Right atrium auricular region (tissue), 2 donors: ENCODE measurements at regions not wholly inside any gene's neighbourhood (a gene's known extent, or its start where the extent isn't known, plus 50 kb on each side); places are given as distances from the start of the nearest gene placed in this dataset.
"Not testable (repeated sequence)": the region's sequence is repeated elsewhere in the genome, so short reads cannot be mapped to it uniquely, and the experiment has no call there.

Experiments used
- DNase-seq: peaks from one replicate; pipeline ENCODE4 v3.0.0-alpha.2; 2019; ENCODE audit warnings: low spot score
- H3K27ac ChIP-seq, 2 donors: fragments of 200-600 bp; sonication (generic); 1 replicate in 1 of 2; 2 replicates in 1 of 2; pipeline ENCODE4 v1.5.1; 2016 to 2019
- H3K27me3 ChIP-seq, 2 donors: fragments of 200-600 bp; sonication (generic); one replicate each; pipeline versions ENCODE4 v1.5.1 to v1.6.0; 2017 to 2019
- H3K36me3 ChIP-seq: fragments of 200-600 bp; sonication (generic); one replicate; pipeline ENCODE4 v1.5.1; 2016
- H3K4me1 ChIP-seq, 2 donors: fragments of 200-600 bp; sonication (generic); one replicate each; pipeline versions ENCODE4 v1.5.1 to v1.6.0; 2017 to 2019
- H3K4me3 ChIP-seq, 2 donors: fragments of 200-600 bp; sonication (generic); 1 replicate in 1 of 2; 2 replicates in 1 of 2; pipeline ENCODE4 v1.5.1; 2017 to 2019; ENCODE audit warnings: mild to moderate bottlenecking in 1 of 2, moderate library complexity in 1 of 2
- H3K9me3 ChIP-seq, 2 donors: fragments of 200-600 bp; sonication (generic); one replicate each; pipeline ENCODE4 v1.5.1; 2019
- TF ChIP-seq, protein P1 (sequence below), 2 donors: fragments of 200-600 bp; sonication (generic); IDR thresholded peaks; one replicate each; pipeline ENCODE4 v1.5.1; 2019; ENCODE audit warnings: antibody characterized with exemption in 2 of 2

DNA sequence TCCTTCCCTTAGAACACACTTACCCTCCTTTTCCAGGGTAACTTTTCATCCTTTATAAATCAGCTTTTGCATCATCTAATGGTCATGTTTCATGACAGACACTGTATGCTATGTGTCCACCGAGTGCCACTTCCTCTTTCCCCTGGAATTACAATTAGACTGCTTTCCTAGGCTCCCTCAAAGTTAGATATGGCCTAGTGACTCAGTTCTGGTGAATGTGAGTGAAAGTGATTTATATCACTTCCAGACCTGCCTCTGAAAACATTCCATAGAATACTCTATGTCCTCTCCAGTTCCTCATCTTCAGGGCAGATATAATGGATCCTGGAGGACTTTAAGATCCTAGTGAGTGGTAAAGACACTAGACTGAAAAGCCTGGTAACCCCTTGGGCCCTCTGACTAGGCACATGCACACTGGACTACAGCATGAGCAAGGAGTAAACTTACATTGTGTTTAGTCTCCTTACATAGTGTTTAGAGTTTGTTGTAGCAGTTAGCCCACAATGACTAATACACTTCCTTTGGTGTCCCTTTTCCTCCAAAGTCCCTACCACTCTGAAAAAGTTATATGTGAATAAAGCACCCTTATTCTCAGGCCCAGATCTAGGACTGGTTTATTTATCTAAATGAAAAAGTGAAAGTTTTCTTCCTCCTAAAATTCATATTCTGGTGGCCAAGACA lies 59.3 kb downstream of the GPR88 start:
- peak overlapping the region in 1 of 2 donors; percentile 66 for H3K27ac ChIP-seq
- no peaks in the 10 kb centered on the region for H3K36me3 ChIP-seq
- TF ChIP-seq, protein P1, sequence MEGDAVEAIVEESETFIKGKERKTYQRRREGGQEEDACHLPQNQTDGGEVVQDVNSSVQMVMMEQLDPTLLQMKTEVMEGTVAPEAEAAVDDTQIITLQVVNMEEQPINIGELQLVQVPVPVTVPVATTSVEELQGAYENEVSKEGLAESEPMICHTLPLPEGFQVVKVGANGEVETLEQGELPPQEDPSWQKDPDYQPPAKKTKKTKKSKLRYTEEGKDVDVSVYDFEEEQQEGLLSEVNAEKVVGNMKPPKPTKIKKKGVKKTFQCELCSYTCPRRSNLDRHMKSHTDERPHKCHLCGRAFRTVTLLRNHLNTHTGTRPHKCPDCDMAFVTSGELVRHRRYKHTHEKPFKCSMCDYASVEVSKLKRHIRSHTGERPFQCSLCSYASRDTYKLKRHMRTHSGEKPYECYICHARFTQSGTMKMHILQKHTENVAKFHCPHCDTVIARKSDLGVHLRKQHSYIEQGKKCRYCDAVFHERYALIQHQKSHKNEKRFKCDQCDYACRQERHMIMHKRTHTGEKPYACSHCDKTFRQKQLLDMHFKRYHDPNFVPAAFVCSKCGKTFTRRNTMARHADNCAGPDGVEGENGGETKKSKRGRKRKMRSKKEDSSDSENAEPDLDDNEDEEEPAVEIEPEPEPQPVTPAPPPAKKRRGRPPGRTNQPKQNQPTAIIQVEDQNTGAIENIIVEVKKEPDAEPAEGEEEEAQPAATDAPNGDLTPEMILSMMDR (IDR thresholded peaks at IDR 0.05): no peak
- no peaks in the 10 kb centered on the region for H3K9me3 ChIP-seq
- no peak for DNase-seq
- H3K27me3 ChIP-seq: no peaks in the 10 kb centered on the region
- H3K4me3 ChIP-seq: no peak overlapping the region
- no peaks in the 10 kb centered on the region for H3K4me1 ChIP-seq

DNA sequence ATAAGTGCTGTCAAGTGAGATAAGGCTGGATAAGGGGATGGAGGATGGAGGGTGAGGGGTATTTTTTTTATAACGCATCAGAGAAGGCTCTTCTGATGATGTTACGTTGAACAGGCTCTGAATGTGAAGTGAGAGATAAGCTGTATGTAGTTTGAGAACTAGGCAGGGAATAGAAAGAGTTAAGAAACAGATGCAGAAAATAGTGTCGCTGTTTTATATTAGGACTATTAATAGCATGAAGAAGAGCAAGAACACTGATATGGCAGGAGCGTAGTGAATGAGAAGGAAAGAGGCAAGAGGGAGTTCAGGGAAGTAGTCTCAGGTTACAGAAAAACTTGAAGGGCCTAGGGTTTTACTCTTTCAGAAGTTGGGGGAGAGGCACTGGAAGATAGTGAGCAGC lies 59.8 kb downstream of the GPR88 start:
- Histone ChIP-seq H3K4me1 (no peaks in the 10 kb centered on the region), H3K27ac (peak overlapping the region in 1 of 2 donors; percentile 66), H3K4me3 (no peak overlapping the region), H3K9me3 (no peaks in the 10 kb centered on the region), H3K36me3 (no peaks in the 10 kb centered on the region), H3K27me3 (no peaks in the 10 kb centered on the region)
- TF ChIP-seq, protein P1 (IDR thresholded peaks at IDR 0.05): no peak
- DNase-seq: no peak

DNA sequence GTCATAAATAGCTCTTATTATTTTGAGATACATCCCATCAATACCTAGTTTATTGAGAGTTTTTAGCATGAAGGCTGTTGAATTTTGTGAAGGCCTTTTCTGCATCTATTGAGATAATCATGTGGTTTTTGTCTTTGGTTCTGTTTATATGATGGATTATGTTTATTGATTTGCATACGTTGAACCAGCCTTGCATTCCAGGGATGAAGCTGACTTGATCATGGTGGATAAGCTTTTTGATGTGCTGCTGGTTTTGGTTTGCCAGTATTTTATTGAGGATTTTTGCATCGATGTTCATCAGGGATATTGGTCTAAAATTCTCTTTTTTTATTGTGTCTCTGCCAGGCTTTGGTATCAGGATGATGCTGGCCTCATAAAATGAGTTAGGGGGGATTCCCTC lies 62.4 kb downstream of the GPR88 start:
- not testable (repeated sequence) for H3K36me3 ChIP-seq, H3K27me3 ChIP-seq, H3K27ac ChIP-seq, DNase-seq, H3K4me1 ChIP-seq, H3K9me3 ChIP-seq, H3K4me3 ChIP-seq

DNA sequence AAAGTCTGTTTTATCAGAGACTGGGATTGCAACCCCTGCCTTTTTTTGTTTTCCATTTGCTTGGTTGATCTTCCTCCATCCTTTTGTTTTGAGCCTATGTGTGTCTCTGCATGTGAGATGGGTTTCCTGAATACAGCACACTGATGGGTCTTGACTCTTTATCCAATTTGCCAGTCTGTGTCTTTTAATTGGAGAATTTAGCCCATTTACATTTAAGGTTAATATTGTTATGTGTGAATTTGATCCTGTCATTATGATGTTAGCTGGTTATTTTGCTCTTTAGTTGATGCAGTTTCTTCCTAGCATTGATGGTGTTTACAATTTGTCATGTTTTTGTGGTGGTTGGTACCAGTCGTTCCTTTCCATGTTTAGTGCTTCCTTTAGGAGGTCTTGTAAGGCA lies 64.1 kb downstream of the GPR88 start:
- H3K27me3 ChIP-seq: not testable (repeated sequence)

DNA sequence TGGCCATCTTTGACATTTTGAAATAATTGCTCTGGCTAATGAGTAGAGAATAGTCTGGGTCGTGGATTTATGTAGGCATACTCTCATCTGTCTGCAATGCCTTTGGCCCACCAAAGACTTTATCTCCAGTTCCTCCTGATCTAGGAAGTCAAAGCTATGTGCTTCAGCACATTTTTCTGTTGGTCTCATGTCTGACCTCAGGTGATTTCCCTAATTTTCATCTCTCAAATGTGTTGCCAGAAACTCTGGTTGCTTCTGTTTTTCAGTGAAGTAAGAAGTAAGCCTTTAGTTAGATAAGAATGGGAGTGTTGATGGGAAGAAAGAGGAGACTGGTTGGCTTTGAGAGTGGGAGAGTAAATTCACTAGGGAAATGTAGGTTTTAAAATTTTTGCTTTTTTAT lies 66.4 kb downstream of the GPR88 start:
- no peak overlapping the region for H3K27ac ChIP-seq
- H3K4me1 ChIP-seq: no peaks in the 10 kb centered on the region
- no peak overlapping the region for H3K4me3 ChIP-seq
- TF ChIP-seq, protein P1 (IDR thresholded peaks at IDR 0.05): no peak
- no peak for DNase-seq
- H3K27me3 ChIP-seq: no peaks in the 10 kb centered on the region
- H3K36me3 ChIP-seq: no peaks in the 10 kb centered on the region
- H3K9me3 ChIP-seq: no peaks in the 10 kb centered on the region

More for the DNA sequence above, 64.1 kb downstream of the GPR88 start:
- H3K36me3 ChIP-seq, H3K4me1 ChIP-seq, H3K9me3 ChIP-seq, DNase-seq, H3K4me3 ChIP-seq, H3K27ac ChIP-seq: not testable (repeated sequence)

DNA sequence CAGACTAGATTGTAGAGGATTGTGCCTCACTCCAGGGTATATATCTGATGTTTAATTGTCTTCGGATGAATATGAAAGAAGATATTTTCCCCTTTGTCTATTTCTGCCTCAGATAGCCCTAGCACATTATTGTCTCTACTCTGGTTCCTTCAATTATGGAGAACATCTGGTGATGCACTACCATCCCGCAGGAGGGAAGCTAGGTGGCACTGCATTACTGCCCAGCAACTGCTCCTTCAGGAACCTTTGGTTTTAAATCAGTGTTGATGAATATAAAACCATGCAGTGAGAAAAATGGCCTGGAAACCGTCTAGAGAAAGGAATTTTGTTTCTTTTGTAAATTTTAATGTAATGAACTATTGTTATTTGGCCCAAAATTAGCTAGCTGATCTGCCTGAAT lies 68.5 kb downstream of the GPR88 start:
- H3K4me3 ChIP-seq: no peak overlapping the region
- TF ChIP-seq, protein P1 (IDR thresholded peaks at IDR 0.05): peak; percentile 34 to 81
- DNase-seq: peak; percentile 70
- H3K27ac ChIP-seq: no peak overlapping the region
- H3K36me3 ChIP-seq: no peaks in the 10 kb centered on the region
- H3K4me1 ChIP-seq: no peaks in the 10 kb centered on the region
- H3K9me3 ChIP-seq: no peaks in the 10 kb centered on the region
- H3K27me3 ChIP-seq: no peaks in the 10 kb centered on the region

DNA sequence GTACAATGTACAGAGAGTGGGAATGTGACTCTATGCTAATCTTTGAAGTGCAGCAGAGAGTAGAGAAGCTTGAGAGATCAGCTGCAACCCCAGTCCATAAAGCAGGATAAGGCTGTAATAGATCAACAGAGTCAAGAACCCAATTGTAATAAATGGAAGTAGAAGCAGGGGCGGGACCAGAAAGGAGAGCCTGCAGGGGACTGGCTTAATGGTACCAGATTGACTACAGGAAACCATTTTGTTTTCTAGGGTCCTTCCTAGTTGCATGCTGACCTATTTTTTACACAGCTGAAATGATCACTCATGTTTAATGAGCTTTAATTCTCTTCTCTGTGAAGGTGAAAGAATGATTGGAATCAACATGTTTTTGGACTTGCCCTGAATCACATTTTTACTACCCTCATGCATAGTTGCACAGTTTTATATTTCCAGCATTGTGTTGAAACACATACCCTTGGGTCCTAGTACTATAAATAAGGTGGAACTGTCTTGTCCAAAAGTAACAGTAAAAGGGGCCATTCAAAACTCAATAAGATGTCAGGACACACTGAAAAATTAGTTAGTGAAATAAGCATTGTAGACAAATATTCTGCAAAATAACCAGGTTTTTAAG lies 69.8 kb downstream of the GPR88 start:
- H3K36me3 ChIP-seq: no peaks in the 10 kb centered on the region
- no peak overlapping the region for H3K27ac ChIP-seq
- no peaks in the 10 kb centered on the region for H3K9me3 ChIP-seq
- no peak overlapping the region for H3K4me3 ChIP-seq
- H3K4me1 ChIP-seq: no peaks in the 10 kb centered on the region
- TF ChIP-seq, protein P1 (IDR thresholded peaks at IDR 0.05): no peak
- no peaks in the 10 kb centered on the region for H3K27me3 ChIP-seq
- no peak for DNase-seq
